ENCODE measurements at regions not wholly inside any gene's neighbourhood (a gene's known extent, or its start where the extent isn't known, plus 50 kb on each side); places are given as distances from the start of the nearest gene placed in this dataset.

DNA sequence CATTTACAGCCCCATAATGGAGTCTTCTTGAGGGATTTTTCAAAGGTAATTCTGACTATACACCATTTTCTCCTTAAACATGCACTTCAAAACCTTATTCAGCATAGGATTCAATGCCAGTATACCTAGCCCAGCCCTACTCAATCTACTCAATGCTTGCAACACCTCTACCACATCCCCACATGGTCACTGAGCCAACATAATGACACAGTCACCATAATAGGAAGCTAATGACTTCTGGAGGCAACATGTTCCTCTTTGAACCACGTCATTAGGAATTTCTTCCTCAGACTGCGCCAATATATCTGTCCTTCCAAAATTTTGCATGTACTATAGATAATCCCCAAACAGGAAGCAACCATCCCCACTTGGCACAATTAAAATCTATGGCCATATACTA lies 153.9 kb upstream of the SETMAR start:
- TF ChIP-seq, protein P1, sequence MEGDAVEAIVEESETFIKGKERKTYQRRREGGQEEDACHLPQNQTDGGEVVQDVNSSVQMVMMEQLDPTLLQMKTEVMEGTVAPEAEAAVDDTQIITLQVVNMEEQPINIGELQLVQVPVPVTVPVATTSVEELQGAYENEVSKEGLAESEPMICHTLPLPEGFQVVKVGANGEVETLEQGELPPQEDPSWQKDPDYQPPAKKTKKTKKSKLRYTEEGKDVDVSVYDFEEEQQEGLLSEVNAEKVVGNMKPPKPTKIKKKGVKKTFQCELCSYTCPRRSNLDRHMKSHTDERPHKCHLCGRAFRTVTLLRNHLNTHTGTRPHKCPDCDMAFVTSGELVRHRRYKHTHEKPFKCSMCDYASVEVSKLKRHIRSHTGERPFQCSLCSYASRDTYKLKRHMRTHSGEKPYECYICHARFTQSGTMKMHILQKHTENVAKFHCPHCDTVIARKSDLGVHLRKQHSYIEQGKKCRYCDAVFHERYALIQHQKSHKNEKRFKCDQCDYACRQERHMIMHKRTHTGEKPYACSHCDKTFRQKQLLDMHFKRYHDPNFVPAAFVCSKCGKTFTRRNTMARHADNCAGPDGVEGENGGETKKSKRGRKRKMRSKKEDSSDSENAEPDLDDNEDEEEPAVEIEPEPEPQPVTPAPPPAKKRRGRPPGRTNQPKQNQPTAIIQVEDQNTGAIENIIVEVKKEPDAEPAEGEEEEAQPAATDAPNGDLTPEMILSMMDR (IDR thresholded peaks at IDR 0.05; ENCODE audit: extremely low read depth, low read depth, low read length): no peak
- H3K4me1 ChIP-seq (ENCODE audit: insufficient read depth, low read length): no peaks in the 10 kb centered on the region
- no peak overlapping the region for H3K27ac ChIP-seq (ENCODE audit: low read depth, low read length)
- H3K9me3 ChIP-seq (ENCODE audit: low read depth, low read length): no peaks in the 10 kb centered on the region
- no peak overlapping the region for H3K4me2 ChIP-seq (ENCODE audit: insufficient read depth, low read length)
- no peaks in the 10 kb centered on the region for H4K20me1 ChIP-seq (ENCODE audit: insufficient read depth, low read length)
- no peaks in the 10 kb centered on the region for H3K27me3 ChIP-seq (ENCODE audit: insufficient read depth, low read length)
- DNase-seq (ENCODE audit: insufficient read length, low spot score, missing footprints): no peak
- no peaks in the 10 kb centered on the region for H3K79me2 ChIP-seq (ENCODE audit: insufficient read depth, low read length)
- H3K36me3 ChIP-seq (ENCODE audit: insufficient read depth, low read length): no peaks in the 10 kb centered on the region
- no peak overlapping the region for H2AFZ ChIP-seq (ENCODE audit: low read length)
- H3K4me3 ChIP-seq (ENCODE audit: insufficient read depth, low read length): no peak overlapping the region

DNA sequence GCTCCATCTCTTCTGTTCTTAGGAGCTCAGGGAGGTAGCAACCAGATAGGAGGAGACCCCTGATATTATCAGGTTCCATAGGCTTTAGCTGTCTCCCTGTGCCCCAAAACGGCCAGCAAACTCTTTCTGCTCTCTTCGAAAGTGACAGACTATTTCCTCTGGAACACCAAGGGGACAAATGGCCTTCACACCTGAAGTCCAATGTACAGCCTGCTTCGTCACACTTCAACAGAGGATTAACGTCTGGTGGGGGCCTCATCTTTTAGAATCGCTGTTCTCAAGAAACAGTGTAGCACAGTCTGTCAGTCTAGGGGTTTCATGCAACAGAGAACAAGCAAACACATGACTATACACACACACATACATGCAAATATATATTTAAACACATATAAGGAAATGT lies 152.4 kb upstream of the SETMAR start:
- no peak for DNase-seq (ENCODE audit: insufficient read length, low spot score, missing footprints)
- H3K36me3 ChIP-seq (ENCODE audit: insufficient read depth, low read length): no peaks in the 10 kb centered on the region
- H3K27me3 ChIP-seq (ENCODE audit: insufficient read depth, low read length): no peaks in the 10 kb centered on the region
- no peaks in the 10 kb centered on the region for H4K20me1 ChIP-seq (ENCODE audit: insufficient read depth, low read length)
- no peaks in the 10 kb centered on the region for H3K4me1 ChIP-seq (ENCODE audit: insufficient read depth, low read length)
- H3K79me2 ChIP-seq (ENCODE audit: insufficient read depth, low read length): no peaks in the 10 kb centered on the region
- H3K27ac ChIP-seq (ENCODE audit: low read depth, low read length): no peak overlapping the region
- H2AFZ ChIP-seq (ENCODE audit: low read length): no peak overlapping the region
- TF ChIP-seq, protein P1 (IDR thresholded peaks at IDR 0.05; ENCODE audit: extremely low read depth, low read depth, low read length): no peak
- H3K4me3 ChIP-seq (ENCODE audit: insufficient read depth, low read length): no peak overlapping the region
- H3K4me2 ChIP-seq (ENCODE audit: insufficient read depth, low read length): no peak overlapping the region
- no peaks in the 10 kb centered on the region for H3K9me3 ChIP-seq (ENCODE audit: low read depth, low read length)

DNA sequence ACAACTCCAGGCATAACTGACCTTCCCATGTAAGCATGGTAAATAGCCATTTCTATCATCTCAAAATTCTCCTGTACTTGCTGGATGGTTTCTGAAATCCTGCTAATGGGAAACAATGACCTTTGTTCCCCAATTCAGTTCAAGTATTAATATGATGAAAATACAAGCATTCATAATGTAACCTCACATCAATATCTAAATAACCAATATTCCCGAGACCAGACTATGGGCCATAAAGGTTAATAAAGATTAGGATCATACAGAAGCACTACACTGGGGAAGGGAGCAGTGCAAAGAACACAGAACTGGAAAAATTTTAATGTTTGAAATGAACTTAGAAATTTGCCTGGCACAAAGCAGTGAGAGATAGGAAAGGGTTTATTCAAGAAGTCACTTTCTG lies 151.3 kb upstream of the SETMAR start:
- Histone ChIP-seq H3K36me3 (ENCODE audit: insufficient read depth, low read length) (no peaks in the 10 kb centered on the region), H3K4me3 (ENCODE audit: insufficient read depth, low read length) (no peak overlapping the region), H3K4me1 (ENCODE audit: insufficient read depth, low read length) (no peaks in the 10 kb centered on the region), H3K79me2 (ENCODE audit: insufficient read depth, low read length) (no peaks in the 10 kb centered on the region), H3K27ac (ENCODE audit: low read depth, low read length) (no peak overlapping the region), H2AFZ (ENCODE audit: low read length) (no peak overlapping the region), H3K27me3 (ENCODE audit: insufficient read depth, low read length) (no peaks in the 10 kb centered on the region), H4K20me1 (ENCODE audit: insufficient read depth, low read length) (no peaks in the 10 kb centered on the region), H3K9me3 (ENCODE audit: low read depth, low read length) (no peaks in the 10 kb centered on the region), H3K4me2 (ENCODE audit: insufficient read depth, low read length) (no peak overlapping the region)
- TF ChIP-seq, protein P1 (IDR thresholded peaks at IDR 0.05; ENCODE audit: extremely low read depth, low read depth, low read length): no peak
- no peak for DNase-seq (ENCODE audit: insufficient read length, low spot score, missing footprints)

DNA sequence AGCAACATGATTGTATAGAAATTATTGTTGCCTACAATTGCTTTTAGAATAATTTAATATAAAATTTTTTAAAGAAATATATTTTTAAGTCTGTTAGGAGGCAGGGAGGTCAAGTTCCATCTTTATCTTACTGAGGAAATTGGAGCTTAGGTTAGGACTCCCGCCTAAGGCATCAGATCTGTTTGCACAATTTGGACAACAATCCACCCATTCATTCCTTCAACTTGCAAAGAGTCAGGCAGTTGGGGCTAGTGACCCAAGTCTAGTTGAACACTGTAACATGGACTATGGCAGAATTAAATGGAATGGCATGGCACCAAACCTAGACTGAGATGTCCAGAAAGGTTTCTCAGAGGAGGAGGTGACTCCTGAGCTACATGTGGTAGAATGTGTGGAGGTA lies 149.4 kb upstream of the SETMAR start:
- DNase-seq (ENCODE audit: insufficient read length, low spot score, missing footprints): no peak
- H3K27me3 ChIP-seq (ENCODE audit: insufficient read depth, low read length): no peaks in the 10 kb centered on the region
- H3K4me2 ChIP-seq (ENCODE audit: insufficient read depth, low read length): no peak overlapping the region
- no peak overlapping the region for H3K27ac ChIP-seq (ENCODE audit: low read depth, low read length)
- H3K4me3 ChIP-seq (ENCODE audit: insufficient read depth, low read length): no peak overlapping the region
- no peak overlapping the region for H2AFZ ChIP-seq (ENCODE audit: low read length)
- H4K20me1 ChIP-seq (ENCODE audit: insufficient read depth, low read length): no peaks in the 10 kb centered on the region
- no peaks in the 10 kb centered on the region for H3K4me1 ChIP-seq (ENCODE audit: insufficient read depth, low read length)
- H3K79me2 ChIP-seq (ENCODE audit: insufficient read depth, low read length): no peaks in the 10 kb centered on the region
- H3K36me3 ChIP-seq (ENCODE audit: insufficient read depth, low read length): no peaks in the 10 kb centered on the region
- TF ChIP-seq, protein P1 (IDR thresholded peaks at IDR 0.05; ENCODE audit: extremely low read depth, low read depth, low read length): no peak
- H3K9me3 ChIP-seq (ENCODE audit: low read depth, low read length): no peaks in the 10 kb centered on the region
